GM23338 (cell line): ENCODE measurements at regions not wholly inside any gene's neighbourhood (a gene's known extent, or its start where the extent isn't known, plus 50 kb on each side); places are given as distances from the start of the nearest gene placed in this dataset.

Experiments
- ATAC-seq: fragments of 200-7000 bp; cut with Tn5 transposase; 3 replicates; pipeline ENCODE4 v1.9.1; 2020
- DNase-seq: peaks from one replicate; pipeline ENCODE4 v3.0.0-alpha.2; 2015; ENCODE audit warnings: low spot score
- H2AFZ ChIP-seq: fragments of 200-600 bp; sonication (generic); 2 replicates; pipeline ENCODE4 v1.8.0; 2016; ENCODE audit warnings: antibody characterized with exemption, mild to moderate bottlenecking, moderate library complexity
- H3F3A ChIP-seq: fragments of 200-600 bp; sonication (generic); replicated peaks from 2 replicates; pipeline ENCODE4 v1.8.0; 2017; ENCODE audit warnings: antibody characterized with exemption, mixed run types, low read depth
- H3K27ac ChIP-seq: fragments of 200-600 bp; sonication (generic); 2 replicates; pipeline ENCODE4 v1.6.1; 2016; ENCODE audit warnings: low read depth
- H3K27me3 ChIP-seq: fragments of 200-600 bp; sonication (generic); 2 replicates; pipeline ENCODE4 v1.8.0; 2016; ENCODE audit warnings: mild to moderate bottlenecking, mixed run types, moderate library complexity; ENCODE audit not compliant: insufficient read depth
- H3K36me3 ChIP-seq: fragments of 200-600 bp; sonication (generic); 2 replicates; pipeline ENCODE4 v1.8.0; 2016; ENCODE audit warnings: mild to moderate bottlenecking; ENCODE audit not compliant: insufficient read depth
- H3K4me1 ChIP-seq: fragments of 200-600 bp; sonication (generic); 2 replicates; pipeline ENCODE4 v1.8.0; 2016; ENCODE audit warnings: mild to moderate bottlenecking, moderate library complexity; ENCODE audit not compliant: insufficient read depth
- H3K4me2 ChIP-seq: fragments of 200-600 bp; sonication (generic); 2 replicates; pipeline ENCODE4 v1.7.1; 2017; ENCODE audit warnings: mixed run types
- H3K4me3 ChIP-seq: fragments of 200-600 bp; sonication (generic); 2 replicates; pipeline ENCODE4 v1.6.1; 2016; ENCODE audit warnings: mixed run types
- H3K79me2 ChIP-seq: fragments of 200-600 bp; sonication (generic); replicated peaks from 2 replicates; pipeline ENCODE4 v1.8.0; 2017; ENCODE audit warnings: mild to moderate bottlenecking; ENCODE audit not compliant: insufficient read depth
- H3K9me2 ChIP-seq: fragments of 200-600 bp; sonication (generic); 2 replicates; pipeline ENCODE4 v1.8.0; 2017; ENCODE audit not compliant: insufficient read depth
- H4K20me1 ChIP-seq: fragments of 200-600 bp; sonication (generic); replicated peaks from 2 replicates; pipeline ENCODE4 v1.8.0; 2017; ENCODE audit warnings: mild to moderate bottlenecking; ENCODE audit not compliant: insufficient read depth
- H3K27ac Mint-ChIP-seq: 2 replicates; pipeline ENCODE4 v1.8.0; 2020; ENCODE audit warnings: inconsistent platforms, mild to moderate bottlenecking, moderate library complexity, mixed read lengths
- H3K27me3 Mint-ChIP-seq: 3 replicates; pipeline ENCODE4 v1.8.0; 2022; ENCODE audit warnings: low read depth, mild to moderate bottlenecking, moderate library complexity, mixed read lengths, inconsistent platforms; ENCODE audit not compliant: insufficient read depth, poor library complexity
- H3K36me3 Mint-ChIP-seq: 3 replicates; pipeline ENCODE4 v1.8.0; 2021; ENCODE audit warnings: low read depth, mild to moderate bottlenecking, inconsistent platforms, moderate library complexity, mixed read lengths
- H3K4me1 Mint-ChIP-seq: 3 replicates; pipeline ENCODE4 v1.8.0; 2020; ENCODE audit warnings: mild to moderate bottlenecking, inconsistent platforms, mixed read lengths
- H3K4me3 Mint-ChIP-seq: 3 replicates; pipeline ENCODE4 v1.8.0; 2021; ENCODE audit warnings: moderate library complexity, mild to moderate bottlenecking, inconsistent platforms, mixed read lengths
- H3K9me3 Mint-ChIP-seq: 3 replicates; pipeline ENCODE4 v1.8.0; 2020; ENCODE audit warnings: moderate library complexity, mild to moderate bottlenecking, inconsistent platforms, mixed read lengths
- CREB1 ChIP-seq: fragments of 250-450 bp; sonication (Bioruptor Pico); IDR thresholded peaks from 2 replicates; pipeline ENCODE4 v1.5.0; 2020; ENCODE audit warnings: low read depth, mild to moderate bottlenecking, moderate library complexity
- CTCF ChIP-seq, 2 experiments: fragments of 200-600 bp in 1 of 2; sonication (generic) in 1 of 2; conservative IDR thresholded peaks; 2 replicates each; pipeline versions ENCODE4 v1.5.1 to v1.6.1; 2016 to 2017; ENCODE audit warnings: antibody characterized with exemption in 2 of 2, low read depth in 2 of 2, mild to moderate bottlenecking in 2 of 2, moderate library complexity in 1 of 2
- EZH2 ChIP-seq: fragments of 200-600 bp; sonication (generic); IDR thresholded peaks from one replicate; pipeline ENCODE4 v1.8.0; 2017; ENCODE audit warnings: antibody characterized with exemption, mild to moderate bottlenecking, low read depth; ENCODE audit not compliant: unreplicated experiment
- EZH2phosphoT487 ChIP-seq: fragments of 200-600 bp; sonication (generic); IDR thresholded peaks from one replicate; pipeline ENCODE4 v1.8.1; 2018; ENCODE audit warnings: antibody characterized with exemption; ENCODE audit not compliant: unreplicated experiment
- REST ChIP-seq: IDR thresholded peaks from one replicate; pipeline ENCODE4 v1.6.1; 2018; ENCODE audit warnings: antibody characterized with exemption; ENCODE audit not compliant: unreplicated experiment
- ZNF114 ChIP-seq: fragments of 250-450 bp; sonication (Bioruptor Pico); IDR thresholded peaks from 2 replicates; pipeline ENCODE4 v1.5.0; 2020; ENCODE audit warnings: mild to moderate bottlenecking, moderate library complexity
- ZNF331 ChIP-seq: fragments of 250-450 bp; sonication (Bioruptor Pico); IDR thresholded peaks from 2 replicates; pipeline ENCODE4 v1.5.0; 2020; ENCODE audit warnings: low read depth, mild to moderate bottlenecking, moderate library complexity
- ZNF462 ChIP-seq: fragments of 250-450 bp; sonication (Bioruptor Pico); IDR thresholded peaks from 2 replicates; pipeline ENCODE4 v1.5.0; 2020; ENCODE audit warnings: mild to moderate bottlenecking, moderate library complexity

- no peak for ATAC-seq
Measured at GRCh38 chr17:68674029-68674925, 73.1 kb upstream of the FAM20A start.

More at GRCh38 chr17:68674029-68674925, 73.1 kb upstream of the FAM20A start:
- Histone ChIP-seq H3K27ac (no peak overlapping the region), H2AFZ (no peak overlapping the region), H4K20me1 (no peaks in the 10 kb centered on the region), H3K9me2 (peaks cover 7% of the 10 kb centered on the region; the same call in 1 of the 2 replicates), H3K4me3 (no peak overlapping the region), H3K27me3 (no peaks in the 10 kb centered on the region), H3K4me2 (no peak overlapping the region), H3K79me2 (no peaks in the 10 kb centered on the region), H3K4me1 (no peaks in the 10 kb centered on the region), H3F3A (no peaks in the 10 kb centered on the region), H3K36me3 (no peaks in the 10 kb centered on the region)
- no peaks in the 10 kb centered on the region for H3K36me3 Mint-ChIP-seq
- H3K4me3 Mint-ChIP-seq = no peak overlapping the region
- no peaks in the 10 kb centered on the region; the same call in 2 of the 3 replicates for H3K4me1 Mint-ChIP-seq
- no peak for TF ChIP-seq CREB1 (CRISPR knock-in tag)
- no peak for TF ChIP-seq EZH2
- TF ChIP-seq REST = no peak
- no peak for TF ChIP-seq ZNF331 (CRISPR knock-in tag)
- TF ChIP-seq ZNF114 (CRISPR knock-in tag) = no peak
- no peak for TF ChIP-seq EZH2phosphoT487
- TF ChIP-seq ZNF462 (CRISPR knock-in tag) = no peak
- TF ChIP-seq CTCF (conservative IDR thresholded peaks at IDR 0.05; ENCODE audit: low read depth in 2 of 2) = no peak
- DNase-seq = peak; percentile 11
- no peaks in the 10 kb centered on the region for H3K9me3 Mint-ChIP-seq
- no peaks in the 10 kb centered on the region for H3K27me3 Mint-ChIP-seq
- no peak overlapping the region for H3K27ac Mint-ChIP-seq
